ENCODE measurements at regions not wholly inside any gene's neighbourhood (a gene's known extent, or its start where the extent isn't known, plus 50 kb on each side); places are given as distances from the start of the nearest gene placed in this dataset.
"Not testable (repeated sequence)": the region's sequence is repeated elsewhere in the genome, so short reads cannot be mapped to it uniquely, and the experiment has no call there.

DNA sequence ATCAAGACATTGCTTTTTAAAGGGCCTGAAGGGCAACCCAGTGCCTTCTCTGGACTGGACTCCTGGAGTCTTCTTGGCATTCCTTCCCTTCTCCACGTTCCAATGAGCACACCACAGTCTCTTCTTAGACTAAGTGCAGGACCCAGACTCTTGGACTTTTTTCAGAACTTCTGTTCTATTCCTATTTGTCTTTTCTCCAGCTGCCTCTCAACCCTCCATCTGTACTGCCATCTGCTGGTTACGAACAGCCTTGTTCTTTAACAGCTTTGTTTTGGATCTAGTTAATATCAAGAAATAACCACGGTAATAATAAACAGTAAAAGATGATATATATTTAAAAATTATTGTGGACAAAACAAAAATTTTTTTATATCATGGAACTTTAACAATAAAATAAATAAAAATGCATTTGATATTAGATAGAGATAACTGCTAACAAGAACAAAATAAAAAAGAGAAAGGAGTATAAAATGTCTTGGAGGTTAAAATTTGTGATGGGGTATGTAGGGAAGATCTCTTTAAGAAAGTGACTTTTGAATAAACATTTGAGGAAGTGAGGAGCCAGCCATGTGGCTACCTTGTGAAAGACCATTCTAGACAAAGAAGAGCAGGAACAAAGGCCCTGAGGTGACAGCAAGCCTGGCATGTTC lies 105.1 kb upstream of the HCRTR2 start:
- no peak overlapping the region for H3K4me3 ChIP-seq (ENCODE audit: low read length)
- H3K4me2 ChIP-seq (ENCODE audit: low read depth, low read length), result no peak overlapping the region
- peak; percentile 41 for DNase-seq
- no peak overlapping the region for H2AFZ ChIP-seq (ENCODE audit: low read length)
- peak; percentile 58 for TF ChIP-seq CTCF (IDR thresholded peaks at IDR 0.05; ENCODE audit: low read length)
- TF ChIP-seq EZH2 (optimal IDR thresholded peaks at IDR 0.05; ENCODE audit: low read depth, low read length), result no peak
- TF ChIP-seq EZH2phosphoT487 (IDR thresholded peaks at IDR 0.05; ENCODE audit: low read length), result no peak
- H4K20me1 ChIP-seq (ENCODE audit: insufficient read depth, low read length), result no peaks in the 10 kb centered on the region
- H3K27me3 ChIP-seq (replicated peaks; ENCODE audit: insufficient read depth, low read length), result no peaks in the 10 kb centered on the region
- H3K9me2 ChIP-seq (replicated peaks; ENCODE audit: insufficient read depth, low read length), result no peaks in the 10 kb centered on the region
- H3K36me3 ChIP-seq (replicated peaks; ENCODE audit: insufficient read depth, low read length), result no peaks in the 10 kb centered on the region
- no peaks in the 10 kb centered on the region for H3K4me1 ChIP-seq (ENCODE audit: low read length)
- no peaks in the 10 kb centered on the region for H3F3A ChIP-seq (ENCODE audit: insufficient read depth, low read length)
- no peak overlapping the region for H3K27ac ChIP-seq (ENCODE audit: low read length)
- H3K9ac ChIP-seq (ENCODE audit: low read length), result no peak overlapping the region
- no peaks in the 10 kb centered on the region for H3K9me3 ChIP-seq (replicated peaks; ENCODE audit: insufficient read depth, low read length)
- no peaks in the 10 kb centered on the region for H3K79me2 ChIP-seq (ENCODE audit: low read length)

- Histone ChIP-seq H3K9ac (ENCODE audit: low read length) (no peak overlapping the region), H3F3A (ENCODE audit: insufficient read depth, low read length) (no peaks in the 10 kb centered on the region), H3K4me3 (ENCODE audit: low read length) (no peak overlapping the region), H3K36me3 (replicated peaks; ENCODE audit: insufficient read depth, low read length) (no peaks in the 10 kb centered on the region), H3K27ac (ENCODE audit: low read length) (no peak overlapping the region), H3K4me1 (ENCODE audit: low read length) (no peaks in the 10 kb centered on the region), H4K20me1 (ENCODE audit: insufficient read depth, low read length) (no peaks in the 10 kb centered on the region), H3K27me3 (replicated peaks; ENCODE audit: insufficient read depth, low read length) (no peaks in the 10 kb centered on the region), H3K79me2 (ENCODE audit: low read length) (no peaks in the 10 kb centered on the region), H2AFZ (ENCODE audit: low read length) (no peak overlapping the region), H3K4me2 (ENCODE audit: low read depth, low read length) (no peak overlapping the region), H3K9me3 (replicated peaks; ENCODE audit: insufficient read depth, low read length) (no peaks in the 10 kb centered on the region), H3K9me2 (replicated peaks; ENCODE audit: insufficient read depth, low read length) (no peaks in the 10 kb centered on the region)
- no peak for DNase-seq
- TF ChIP-seq CTCF (IDR thresholded peaks at IDR 0.05; ENCODE audit: low read length), result no peak
- TF ChIP-seq EZH2phosphoT487 (IDR thresholded peaks at IDR 0.05; ENCODE audit: low read length), result no peak
- TF ChIP-seq EZH2 (optimal IDR thresholded peaks at IDR 0.05; ENCODE audit: low read depth, low read length), result no peak
Measured at GRCh38 chr6:55082021-55082420, 92.3 kb upstream of the HCRTR2 start.

DNA sequence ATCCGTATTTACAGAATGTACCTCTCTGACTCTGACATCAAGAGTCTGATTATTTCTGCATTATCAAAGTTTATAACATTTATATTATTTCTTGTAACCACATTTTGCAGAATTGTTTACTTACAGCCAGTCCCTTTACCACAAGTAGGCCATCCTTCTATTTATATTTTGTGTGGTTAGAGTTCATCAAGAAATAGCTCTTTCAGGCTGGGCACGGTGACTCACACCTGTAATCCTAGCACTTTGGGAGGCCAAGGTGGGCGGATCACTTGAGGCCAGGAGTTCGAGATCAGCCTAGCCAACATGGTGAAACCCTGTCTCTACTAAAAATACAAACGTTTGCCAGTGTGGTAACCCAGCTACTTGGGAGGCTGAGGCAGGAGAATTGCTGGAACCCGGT lies 86.3 kb upstream of the HCRTR2 start:
- not testable (repeated sequence) for H3K4me2 ChIP-seq (ENCODE audit: low read depth, low read length); H3F3A ChIP-seq (ENCODE audit: insufficient read depth, low read length); H3K27me3 ChIP-seq (replicated peaks; ENCODE audit: insufficient read depth, low read length); H2AFZ ChIP-seq (ENCODE audit: low read length); H3K79me2 ChIP-seq (ENCODE audit: low read length); H4K20me1 ChIP-seq (ENCODE audit: insufficient read depth, low read length); H3K9me2 ChIP-seq (replicated peaks; ENCODE audit: insufficient read depth, low read length); H3K9me3 ChIP-seq (replicated peaks; ENCODE audit: insufficient read depth, low read length); H3K9ac ChIP-seq (ENCODE audit: low read length); H3K27ac ChIP-seq (ENCODE audit: low read length); H3K4me1 ChIP-seq (ENCODE audit: low read length); H3K36me3 ChIP-seq (replicated peaks; ENCODE audit: insufficient read depth, low read length); H3K4me3 ChIP-seq (ENCODE audit: low read length)
- DNase-seq, result peak; percentile 25

- H3K27ac ChIP-seq (ENCODE audit: low read length), result no peak overlapping the region
- no peaks in the 10 kb centered on the region for H3K9me3 ChIP-seq (replicated peaks; ENCODE audit: insufficient read depth, low read length)
- H3K4me1 ChIP-seq (ENCODE audit: low read length), result no peaks in the 10 kb centered on the region
- no peak overlapping the region for H3K9ac ChIP-seq (ENCODE audit: low read length)
- no peaks in the 10 kb centered on the region for H3K79me2 ChIP-seq (ENCODE audit: low read length)
- no peaks in the 10 kb centered on the region for H4K20me1 ChIP-seq (ENCODE audit: insufficient read depth, low read length)
- no peaks in the 10 kb centered on the region for H3K36me3 ChIP-seq (replicated peaks; ENCODE audit: insufficient read depth, low read length)
- no peaks in the 10 kb centered on the region for H3K9me2 ChIP-seq (replicated peaks; ENCODE audit: insufficient read depth, low read length)
- H3F3A ChIP-seq (ENCODE audit: insufficient read depth, low read length), result no peaks in the 10 kb centered on the region
- H3K4me3 ChIP-seq (ENCODE audit: low read length), result no peak overlapping the region
- DNase-seq, result no peak
- no peaks in the 10 kb centered on the region for H3K27me3 ChIP-seq (replicated peaks; ENCODE audit: insufficient read depth, low read length)
- H3K4me2 ChIP-seq (ENCODE audit: low read depth, low read length), result no peak overlapping the region
- TF ChIP-seq EZH2phosphoT487 (IDR thresholded peaks at IDR 0.05; ENCODE audit: low read length), result no peak
- no peak overlapping the region for H2AFZ ChIP-seq (ENCODE audit: low read length)
Measured at GRCh38 chr6:55088902-55089301, 85.4 kb upstream of the HCRTR2 start.
